Muscle layer of duodenum (tissue), 2 donors: ENCODE measurements at regions not wholly inside any gene's neighbourhood (a gene's known extent, or its start where the extent isn't known, plus 50 kb on each side); places are given as distances from the start of the nearest gene placed in this dataset.
"Not testable (repeated sequence)": the region's sequence is repeated elsewhere in the genome, so short reads cannot be mapped to it uniquely, and the experiment has no call there.

Experiments used
- H3K27ac ChIP-seq: one replicate; pipeline ENCODE4 v1.7.0; 2013; ENCODE audit warnings: mild to moderate bottlenecking, low read length
- H3K27me3 ChIP-seq: one replicate; pipeline ENCODE4 v1.7.0; 2013; ENCODE audit warnings: low read depth, mild to moderate bottlenecking, control low read depth, low read length
- H3K36me3 ChIP-seq, 2 donors: one replicate each; pipeline ENCODE4 v1.7.0; 2013; ENCODE audit warnings: low read length in 2 of 2, control low read depth in 1 of 2, mild to moderate bottlenecking in 1 of 2; ENCODE audit not compliant: insufficient read depth in 2 of 2, control insufficient read depth in 1 of 2
- H3K4me1 ChIP-seq, 2 donors: one replicate each; pipeline ENCODE4 v1.7.0; 2013; ENCODE audit warnings: low read length in 2 of 2, mild to moderate bottlenecking in 2 of 2, control low read depth in 1 of 2, moderate library complexity in 1 of 2; ENCODE audit not compliant: insufficient read depth in 2 of 2, control insufficient read depth in 1 of 2
- H3K4me3 ChIP-seq, 2 donors: one replicate each; pipeline ENCODE4 v1.7.0; 2013; ENCODE audit warnings: low read length in 2 of 2, low read depth in 1 of 2, mild to moderate bottlenecking in 1 of 2
- H3K9me3 ChIP-seq, 2 donors: one replicate each; pipeline ENCODE4 v1.7.0; 2013; ENCODE audit warnings: low read length in 2 of 2, control low read depth in 1 of 2, mild to moderate bottlenecking in 1 of 2; ENCODE audit not compliant: control insufficient read depth in 1 of 2
- donor health status: healthy.

- no peak overlapping the region for H3K4me3 ChIP-seq
- H3K27me3 ChIP-seq, result no peaks in the 10 kb centered on the region
- no peaks in the 10 kb centered on the region for H3K36me3 ChIP-seq
- H3K27ac ChIP-seq, result no peak overlapping the region
- no peaks in the 10 kb centered on the region for H3K4me1 ChIP-seq
- H3K9me3 ChIP-seq, result no peaks in the 10 kb centered on the region
These were observed 224.6 kb upstream of the ISX start for GRCh38 chr22:34841331-34841771.

- Histone ChIP-seq H3K4me3 (no peak overlapping the region), H3K27me3 (no peaks in the 10 kb centered on the region), H3K9me3 (no peaks in the 10 kb centered on the region), H3K27ac (no peak overlapping the region), H3K4me1 (no peaks in the 10 kb centered on the region), H3K36me3 (no peaks in the 10 kb centered on the region)
These were observed 224.0 kb upstream of the ISX start for GRCh38 chr22:34841911-34842310.

- Histone ChIP-seq H3K36me3 (no peaks in the 10 kb centered on the region), H3K27ac (no peak overlapping the region), H3K27me3 (no peaks in the 10 kb centered on the region), H3K9me3 (no peaks in the 10 kb centered on the region), H3K4me1 (no peaks in the 10 kb centered on the region), H3K4me3 (no peak overlapping the region)
These were observed 223.3 kb upstream of the ISX start for GRCh38 chr22:34842630-34843029.

- H3K9me3 ChIP-seq, H3K4me3 ChIP-seq, H3K27ac ChIP-seq, H3K36me3 ChIP-seq, H3K27me3 ChIP-seq, H3K4me1 ChIP-seq: not testable (repeated sequence)
These were observed 222.2 kb upstream of the ISX start for GRCh38 chr22:34843743-34844142.

- Histone ChIP-seq H3K4me3 (no peak overlapping the region), H3K4me1 (no peaks in the 10 kb centered on the region), H3K27ac (no peak overlapping the region), H3K9me3 (no peaks in the 10 kb centered on the region), H3K27me3 (no peaks in the 10 kb centered on the region), H3K36me3 (no peaks in the 10 kb centered on the region)
These were observed 220.6 kb upstream of the ISX start for GRCh38 chr22:34845391-34845790.

- Histone ChIP-seq H3K27ac (no peak overlapping the region), H3K9me3 (no peaks in the 10 kb centered on the region), H3K4me3 (no peak overlapping the region), H3K36me3 (no peaks in the 10 kb centered on the region), H3K27me3 (no peaks in the 10 kb centered on the region), H3K4me1 (no peaks in the 10 kb centered on the region)
These were observed 218.9 kb upstream of the ISX start for GRCh38 chr22:34847072-34847471.

GRCh38 chr22:34849965-34850364 lies 216.0 kb upstream of the ISX start:
- Histone ChIP-seq H3K4me1 (no peaks in the 10 kb centered on the region), H3K27ac (no peak overlapping the region), H3K4me3 (no peak overlapping the region), H3K27me3 (no peaks in the 10 kb centered on the region), H3K36me3 (no peaks in the 10 kb centered on the region), H3K9me3 (no peaks in the 10 kb centered on the region)

- no peak overlapping the region for H3K4me3 ChIP-seq
These were observed 213.9 kb upstream of the ISX start for GRCh38 chr22:34851918-34852662.

GRCh38 chr22:34855471-34855870 lies 210.5 kb upstream of the ISX start:
- Histone ChIP-seq H3K9me3 (peaks cover 0 to 6% of the 10 kb centered on the region in 2 donors), H3K4me1 (no peaks in the 10 kb centered on the region), H3K36me3 (no peaks in the 10 kb centered on the region), H3K27me3 (no peaks in the 10 kb centered on the region), H3K27ac (no peak overlapping the region), H3K4me3 (no peak overlapping the region)

More at GRCh38 chr22:34851918-34852662, 213.9 kb upstream of the ISX start:
- H3K4me1 ChIP-seq, result no peaks in the 10 kb centered on the region
- no peak overlapping the region for H3K27ac ChIP-seq
- no peaks in the 10 kb centered on the region for H3K27me3 ChIP-seq
- H3K9me3 ChIP-seq, result no peaks in the 10 kb centered on the region
- no peaks in the 10 kb centered on the region for H3K36me3 ChIP-seq

GRCh38 chr22:34858066-34858465 lies 207.9 kb upstream of the ISX start:
- Histone ChIP-seq H3K27ac (no peak overlapping the region), H3K27me3 (no peaks in the 10 kb centered on the region), H3K9me3 (peaks cover 0 to 12% of the 10 kb centered on the region in 2 donors), H3K36me3 (no peaks in the 10 kb centered on the region), H3K4me3 (no peak overlapping the region), H3K4me1 (no peaks in the 10 kb centered on the region)

GRCh38 chr22:34861787-34862186 lies 204.2 kb upstream of the ISX start:
- no peaks in the 10 kb centered on the region for H3K27me3 ChIP-seq
- no peaks in the 10 kb centered on the region for H3K4me1 ChIP-seq
- H3K36me3 ChIP-seq, result no peaks in the 10 kb centered on the region
- H3K9me3 ChIP-seq, result peaks cover 0 to 12% of the 10 kb centered on the region in 2 donors
- H3K4me3 ChIP-seq, result no peak overlapping the region
- no peak overlapping the region for H3K27ac ChIP-seq

GRCh38 chr22:34866081-34866480 lies 199.9 kb upstream of the ISX start:
- peaks cover 0 to 3% of the 10 kb centered on the region in 2 donors for H3K9me3 ChIP-seq
- no peaks in the 10 kb centered on the region for H3K4me1 ChIP-seq
- no peak overlapping the region for H3K4me3 ChIP-seq
- H3K27ac ChIP-seq, result no peak overlapping the region
- no peaks in the 10 kb centered on the region for H3K27me3 ChIP-seq
- H3K36me3 ChIP-seq, result no peaks in the 10 kb centered on the region
